Common myeloid progenitor, CD34-positive (primary cell): ENCODE measurements at regions not wholly inside any gene's neighbourhood (a gene's known extent, or its start where the extent isn't known, plus 50 kb on each side); places are given as distances from the start of the nearest gene placed in this dataset.

ENCODE experiments used
- CTCF ChIA-PET: fragments of 350-600 bp; sonication (Branson Sonifier 250); formaldehyde crosslinking; loops from one replicate; lab custom pipeline; 2021; ENCODE audit warnings: antibody characterized with exemption; lab: Charles Lee
- POLR2A ChIA-PET: fragments of 350-600 bp; sonication (Branson Sonifier 250); formaldehyde crosslinking; loops from one replicate; lab custom pipeline; 2021; ENCODE audit warnings: antibody characterized with exemption; lab: Charles Lee
- DNase-seq, 3 donors: peaks; one replicate each; pipeline versions ENCODE4 v3.0.0 to v3.0.0-alpha.2; 2013
- H3K27ac ChIP-seq, 2 experiments: 1 replicate in 1 of 2; 2 replicates in 1 of 2; pipeline ENCODE4 v1.7.0; 2013; ENCODE audit warnings: inconsistent platforms in 2 of 2, low read length in 2 of 2, mild to moderate bottlenecking in 2 of 2, low read depth in 1 of 2, moderate library complexity in 1 of 2; ENCODE audit not compliant: severe bottlenecking in 2 of 2, insufficient read depth in 1 of 2, poor library complexity in 1 of 2
- H3K27me3 ChIP-seq, 5 experiments: replicated peaks in 2 of 5; 1 replicate in 3 of 5; 2 replicates in 2 of 5; pipeline versions ENCODE4 v1.6.1 to v1.7.0; 2013; ENCODE audit warnings: low read length in 4 of 5, mild to moderate bottlenecking in 2 of 5, moderate library complexity in 2 of 5, inconsistent platforms in 1 of 5; ENCODE audit not compliant: insufficient read depth in 5 of 5, control insufficient read depth in 4 of 5
- H3K36me3 ChIP-seq, 4 experiments: 1 replicate in 2 of 4; 2 replicates in 2 of 4; pipeline versions ENCODE4 v1.6.1 to v1.7.0; 2013; ENCODE audit warnings: low read length in 3 of 4, control low read depth in 1 of 4, mild to moderate bottlenecking in 1 of 4; ENCODE audit not compliant: control insufficient read depth in 4 of 4, insufficient read depth in 4 of 4
- H3K4me1 ChIP-seq, 4 experiments: 1 replicate in 3 of 4; 2 replicates in 1 of 4; pipeline versions ENCODE4 v1.6.1 to v1.7.1; 2013; ENCODE audit warnings: low read length in 3 of 4, mild to moderate bottlenecking in 3 of 4, control low read depth in 1 of 4, inconsistent platforms in 1 of 4, moderate library complexity in 1 of 4; ENCODE audit not compliant: control insufficient read depth in 4 of 4, insufficient read depth in 4 of 4; ENCODE audit errors: control extremely low read depth in 1 of 4
- H3K4me3 ChIP-seq, 7 experiments: 1 replicate in 4 of 7; 2 replicates in 3 of 7; pipeline versions ENCODE4 v1.5.1 to v1.7.0; 2013; ENCODE audit warnings: mild to moderate bottlenecking in 7 of 7, low read length in 6 of 7, moderate library complexity in 6 of 7, inconsistent platforms in 2 of 7, low read depth in 2 of 7, control low read depth in 1 of 7; ENCODE audit not compliant: insufficient read depth in 4 of 7, control insufficient read depth in 1 of 7; ENCODE audit errors: extremely low read depth in 1 of 7
- H3K9me3 ChIP-seq, 5 experiments: 1 replicate in 4 of 5; 2 replicates in 1 of 5; pipeline versions ENCODE4 v1.6.1 to v1.7.1; 2013; ENCODE audit warnings: low read length in 4 of 5, mild to moderate bottlenecking in 2 of 5, inconsistent platforms in 1 of 5, low read depth in 1 of 5, moderate library complexity in 1 of 5; ENCODE audit not compliant: control insufficient read depth in 4 of 5, insufficient read depth in 2 of 5; ENCODE audit errors: control extremely low read depth in 1 of 5
- WGBS: methylation state at CpG from one replicate; pipeline ENCODE4 v1.1.5; 2013; ENCODE audit not compliant: insufficient coverage; 5-methylcytosine and 5-hydroxymethylcytosine counted together

GRCh38 chr7:113331155-113331898, 213.0 kb upstream of the SMIM30 start:
- CTCF ChIA-PET, result no interaction called here
- H3K27ac ChIP-seq, result no peak overlapping the region
- 74% methylated on average over 14 of the region's 15 CpGs for WGBS
- no peaks in the 10 kb centered on the region for H3K36me3 ChIP-seq
- H3K4me1 ChIP-seq, result no peaks in the 10 kb centered on the region
- POLR2A ChIA-PET, result no interaction called here
- no peak for DNase-seq
- no peaks in the 10 kb centered on the region for H3K9me3 ChIP-seq
- H3K4me3 ChIP-seq, result no peak overlapping the region
- no peaks in the 10 kb centered on the region for H3K27me3 ChIP-seq

GRCh38 chr7:113321201-113321600, 202.8 kb upstream of the SMIM30 start:
- WGBS, result 86% methylated on average over 1 of the region's 2 CpGs
- no peak for DNase-seq
- H3K27me3 ChIP-seq, result no peaks in the 10 kb centered on the region
- H3K4me1 ChIP-seq, result no peaks in the 10 kb centered on the region
- ChIA-PET CTCF (no interaction called here), POLR2A (no interaction called here)
- no peak overlapping the region for H3K4me3 ChIP-seq
- no peaks in the 10 kb centered on the region for H3K9me3 ChIP-seq
- no peaks in the 10 kb centered on the region for H3K36me3 ChIP-seq
- no peak overlapping the region for H3K27ac ChIP-seq

GRCh38 chr7:113320419-113320818, 202.1 kb upstream of the SMIM30 start:
- Histone ChIP-seq H3K9me3 (no peaks in the 10 kb centered on the region), H3K36me3 (no peaks in the 10 kb centered on the region), H3K27ac (no peak overlapping the region), H3K27me3 (no peaks in the 10 kb centered on the region), H3K4me3 (no peak overlapping the region), H3K4me1 (no peaks in the 10 kb centered on the region)
- WGBS, result 100% methylated on average over 2 of the region's 4 CpGs
- DNase-seq, result no peak
- ChIA-PET CTCF (no interaction called here), POLR2A (no interaction called here)

- CTCF ChIA-PET, result no interaction called here
Measured at GRCh38 chr7:113314594-113314993, 196.2 kb upstream of the SMIM30 start.

GRCh38 chr7:113308399-113308798, 190.0 kb upstream of the SMIM30 start:
- no CpG with 5 or more reads among the region's 2 CpGs for WGBS
- no peak overlapping the region for H3K4me3 ChIP-seq
- no peak for DNase-seq
- H3K4me1 ChIP-seq, result no peaks in the 10 kb centered on the region
- H3K36me3 ChIP-seq, result no peaks in the 10 kb centered on the region
- POLR2A ChIA-PET, result no interaction called here
- H3K9me3 ChIP-seq, result no peaks in the 10 kb centered on the region
- no peak overlapping the region for H3K27ac ChIP-seq
- CTCF ChIA-PET, result no interaction called here
- H3K27me3 ChIP-seq, result no peaks in the 10 kb centered on the region

More at GRCh38 chr7:113314594-113314993, 196.2 kb upstream of the SMIM30 start:
- H3K27ac ChIP-seq, result no peak overlapping the region
- no peaks in the 10 kb centered on the region for H3K27me3 ChIP-seq
- H3K9me3 ChIP-seq, result no peaks in the 10 kb centered on the region
- H3K4me1 ChIP-seq, result no peaks in the 10 kb centered on the region
- 80% methylated on average over 1 of the region's 2 CpGs for WGBS
- no peak overlapping the region for H3K4me3 ChIP-seq
- POLR2A ChIA-PET, result no interaction called here
- H3K36me3 ChIP-seq, result no peaks in the 10 kb centered on the region
- DNase-seq, result no peak

GRCh38 chr7:113307147-113307546, 188.8 kb upstream of the SMIM30 start:
- Histone ChIP-seq H3K4me1 (no peaks in the 10 kb centered on the region), H3K36me3 (no peaks in the 10 kb centered on the region), H3K27me3 (no peaks in the 10 kb centered on the region), H3K4me3 (no peak overlapping the region), H3K9me3 (no peaks in the 10 kb centered on the region), H3K27ac (no peak overlapping the region)
- ChIA-PET CTCF (no interaction called here), POLR2A (no interaction called here)
- DNase-seq, result no peak
- WGBS, result no CpG with 5 or more reads among the region's 2 CpGs

GRCh38 chr7:113306302-113306701, 187.9 kb upstream of the SMIM30 start:
- no peak overlapping the region for H3K4me3 ChIP-seq
- CTCF ChIA-PET, result no interaction called here

More at GRCh38 chr7:113306302-113306701, 187.9 kb upstream of the SMIM30 start:
- Histone ChIP-seq H3K27me3 (no peaks in the 10 kb centered on the region), H3K4me1 (no peaks in the 10 kb centered on the region), H3K27ac (no peak overlapping the region), H3K36me3 (no peaks in the 10 kb centered on the region), H3K9me3 (no peaks in the 10 kb centered on the region)
- WGBS, result no CpG with 5 or more reads among the region's 2 CpGs
- DNase-seq, result no peak
- POLR2A ChIA-PET, result no interaction called here
